Adipose tissue (tissue), 3 donors: ENCODE measurements at regions not wholly inside any gene's neighbourhood (a gene's known extent, or its start where the extent isn't known, plus 50 kb on each side); places are given as distances from the start of the nearest gene placed in this dataset.

Experiments used
- H3K27ac ChIP-seq: one replicate; pipeline ENCODE4 v1.5.1; 2013; ENCODE audit warnings: low read depth, low read length
- WGBS, 3 donors: extraction: QIAGEN DNeasy Blood & Tissue Kit; methylation state at CpG; one replicate each; pipeline ENCODE4 v1.1.7; 2013; 5-methylcytosine and 5-hydroxymethylcytosine counted together
- donor health status: healthy with polysubstance abuse.
- donor health status: Bipolar disorder and iron deficiency.
- donor health status: healthy.

- no peak overlapping the region for H3K27ac ChIP-seq
- 59 to 71% (median 69%) methylated on average over 7 of the region's 7 CpGs for WGBS, 3 donors
Observed at GRCh38 chr12:92650228-92650822, 52.5 kb upstream of the PLEKHG7 start.

GRCh38 chr12:92649511-92650227, 53.1 kb upstream of the PLEKHG7 start:
- WGBS, 3 donors, result 29 to 38% (median 32%) methylated on average over 11 of the region's 11 CpGs

DNA sequence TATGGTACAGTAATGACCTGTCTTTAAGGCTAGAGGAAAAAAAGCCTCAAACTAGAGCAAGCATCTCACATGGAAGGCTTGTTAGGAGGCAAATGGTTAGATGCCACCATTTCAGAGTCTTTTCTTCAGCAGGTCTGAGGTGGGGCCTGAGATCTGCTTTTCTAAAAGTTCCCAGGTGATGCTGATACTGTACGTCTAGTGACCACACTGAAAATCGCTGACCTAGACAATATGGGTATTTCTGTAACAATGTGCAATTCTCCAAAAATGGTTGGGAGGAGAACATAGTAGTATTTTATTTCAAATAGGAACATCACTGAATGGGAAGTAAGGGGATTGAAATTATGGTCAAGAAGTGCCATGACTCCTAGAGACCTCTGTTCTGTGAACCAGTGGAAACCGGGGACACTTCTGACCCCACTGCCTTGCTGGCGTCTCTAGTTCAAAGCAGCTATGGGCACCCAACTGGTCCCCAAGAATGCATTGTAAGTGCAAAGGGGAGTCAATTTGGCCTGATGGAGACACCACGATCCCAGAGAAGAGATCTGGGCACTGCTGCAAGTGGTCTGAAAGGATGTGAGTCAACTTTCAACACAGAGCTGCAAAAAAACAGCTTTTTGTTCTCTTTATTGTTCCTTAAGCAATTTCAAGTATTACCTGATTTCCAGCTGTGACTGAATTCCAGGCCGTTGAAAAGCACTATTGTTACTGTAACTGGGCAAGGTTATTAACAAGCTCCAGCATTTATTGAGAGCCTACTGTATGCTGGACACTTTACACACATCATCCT, 54.4 kb upstream of the PLEKHG7 start:
- H3K27ac ChIP-seq, result no peak overlapping the region
- 84 to 90% (median 86%) methylated on average over 6 of the region's 6 CpGs for WGBS, 3 donors

More at GRCh38 chr12:92649511-92650227, 53.1 kb upstream of the PLEKHG7 start:
- H3K27ac ChIP-seq, result no peak overlapping the region

GRCh38 chr12:92641291-92641690, 61.5 kb upstream of the PLEKHG7 start:
- WGBS, 3 donors, result 0 to 33% (median 5%) methylated on average over 1 of the region's 1 CpG
- H3K27ac ChIP-seq, result no peak overlapping the region

DNA sequence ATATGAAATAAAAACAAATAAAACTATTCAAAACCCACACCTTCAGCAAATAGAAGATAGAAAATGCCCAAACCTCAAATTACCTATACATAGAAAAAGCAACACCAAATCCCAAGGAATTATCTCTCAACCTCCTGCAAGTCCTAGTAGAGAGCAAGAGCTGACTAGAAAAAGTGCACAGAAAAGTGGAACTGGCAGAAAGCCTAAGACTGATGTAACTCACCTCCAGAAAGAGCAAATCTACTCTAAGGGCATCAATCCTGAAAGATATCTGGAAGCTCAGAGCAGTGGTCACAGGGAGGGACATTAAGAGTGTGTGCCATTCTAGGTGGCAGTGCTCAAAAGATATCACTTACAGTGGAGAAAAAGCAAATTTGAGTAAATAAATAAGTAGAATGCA, 62.1 kb upstream of the PLEKHG7 start:
- no peak overlapping the region for H3K27ac ChIP-seq

- no peak overlapping the region for H3K27ac ChIP-seq
Observed at GRCh38 chr12:92639017-92639416, 63.8 kb upstream of the PLEKHG7 start.

DNA sequence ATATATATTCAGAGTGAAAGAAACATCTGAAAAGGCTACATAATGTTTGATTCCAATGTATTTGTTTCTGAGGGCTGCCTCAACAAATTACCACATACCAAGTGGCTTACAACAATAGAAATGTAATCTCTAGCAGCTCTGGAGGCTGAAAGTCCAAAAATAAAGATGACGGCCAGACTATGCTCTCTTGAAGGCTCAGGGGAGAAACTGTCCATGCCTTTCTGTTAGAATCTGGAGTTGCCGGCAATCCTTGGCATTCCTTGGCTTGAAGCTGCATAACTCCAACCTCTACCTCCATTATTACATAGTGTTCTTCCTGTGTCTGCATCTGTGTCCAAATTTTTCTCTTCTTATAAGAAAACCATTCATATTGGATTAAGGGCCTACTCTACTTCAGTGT, 68.1 kb upstream of the PLEKHG7 start:
- WGBS, 3 donors, result 70 to 84% (median 82%) methylated on average over 2 of the region's 2 CpGs
- no peak overlapping the region for H3K27ac ChIP-seq

GRCh38 chr12:92634202-92634601, 68.6 kb upstream of the PLEKHG7 start:
- 93 to 95% (median 94%) methylated on average over 6 of the region's 6 CpGs for WGBS, 3 donors
- no peak overlapping the region for H3K27ac ChIP-seq

GRCh38 chr12:92630968-92631367, 71.8 kb upstream of the PLEKHG7 start:
- H3K27ac ChIP-seq, result no peak overlapping the region
- 87 to 94% (median 91%) methylated on average over 6 of the region's 6 CpGs for WGBS, 3 donors

DNA sequence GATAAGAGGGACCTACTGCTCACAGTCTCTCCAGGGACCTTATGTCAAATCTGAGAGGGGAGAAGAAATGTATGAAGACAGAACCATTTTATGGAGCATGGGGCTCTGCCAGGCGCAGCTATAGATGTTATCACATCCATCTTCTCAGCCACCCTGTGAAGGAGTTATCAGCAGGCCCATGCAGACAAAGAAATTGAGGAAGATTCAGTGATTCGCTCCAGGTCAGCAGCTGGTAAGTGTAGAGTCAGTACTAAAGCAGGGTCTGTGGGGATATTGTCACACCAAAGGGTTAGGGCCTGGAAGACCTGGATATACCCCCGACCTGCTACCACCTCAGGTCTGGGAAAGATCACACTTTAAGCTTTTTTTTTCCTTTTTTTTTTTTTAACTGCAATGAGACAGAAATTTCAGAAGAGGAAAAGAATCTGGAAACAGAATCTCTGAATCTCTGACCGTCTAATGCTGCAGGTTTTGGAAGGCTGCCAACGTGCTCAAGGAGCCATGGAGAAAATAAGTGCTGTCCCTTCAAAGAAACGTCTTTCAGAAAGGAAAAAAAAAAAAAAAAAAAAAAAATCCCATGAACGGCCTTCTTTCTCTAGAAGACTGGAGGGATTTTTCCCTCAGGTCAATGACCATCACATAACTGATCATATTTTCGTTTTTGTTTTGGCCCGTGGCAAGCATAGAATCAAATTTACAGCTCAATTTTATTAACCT, 73.3 kb upstream of the PLEKHG7 start:
- 58 to 69% (median 59%) methylated on average over 9 of the region's 9 CpGs for WGBS, 3 donors
- H3K27ac ChIP-seq, result no peak overlapping the region

DNA sequence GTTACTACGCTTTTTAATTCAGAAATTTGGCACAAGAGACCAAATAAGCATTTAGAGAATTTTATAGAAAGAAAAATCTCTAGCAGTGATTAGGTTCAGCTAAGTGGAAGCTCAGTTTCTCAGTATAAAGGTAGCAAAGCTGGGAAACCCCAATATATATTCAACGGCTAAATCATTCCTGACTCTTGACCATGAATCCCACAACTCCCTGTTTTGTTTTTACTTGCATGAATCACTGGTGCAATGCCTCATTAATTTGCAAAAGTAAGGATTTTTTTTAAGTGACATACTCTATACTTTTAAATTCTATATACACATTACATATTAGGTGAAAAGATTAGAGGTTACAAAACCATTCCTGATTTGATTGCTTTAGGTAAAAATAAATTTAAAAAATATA, 74.3 kb upstream of the PLEKHG7 start:
- WGBS, 3 donors, result 90 to 99% (median 96%) methylated on average over 2 of the region's 2 CpGs
- H3K27ac ChIP-seq, result no peak overlapping the region

- H3K27ac ChIP-seq, result no peak overlapping the region
- 78 to 82% (median 79%) methylated on average over 2 of the region's 2 CpGs for WGBS, 3 donors
Observed at GRCh38 chr12:92627511-92627910, 75.3 kb upstream of the PLEKHG7 start.

DNA sequence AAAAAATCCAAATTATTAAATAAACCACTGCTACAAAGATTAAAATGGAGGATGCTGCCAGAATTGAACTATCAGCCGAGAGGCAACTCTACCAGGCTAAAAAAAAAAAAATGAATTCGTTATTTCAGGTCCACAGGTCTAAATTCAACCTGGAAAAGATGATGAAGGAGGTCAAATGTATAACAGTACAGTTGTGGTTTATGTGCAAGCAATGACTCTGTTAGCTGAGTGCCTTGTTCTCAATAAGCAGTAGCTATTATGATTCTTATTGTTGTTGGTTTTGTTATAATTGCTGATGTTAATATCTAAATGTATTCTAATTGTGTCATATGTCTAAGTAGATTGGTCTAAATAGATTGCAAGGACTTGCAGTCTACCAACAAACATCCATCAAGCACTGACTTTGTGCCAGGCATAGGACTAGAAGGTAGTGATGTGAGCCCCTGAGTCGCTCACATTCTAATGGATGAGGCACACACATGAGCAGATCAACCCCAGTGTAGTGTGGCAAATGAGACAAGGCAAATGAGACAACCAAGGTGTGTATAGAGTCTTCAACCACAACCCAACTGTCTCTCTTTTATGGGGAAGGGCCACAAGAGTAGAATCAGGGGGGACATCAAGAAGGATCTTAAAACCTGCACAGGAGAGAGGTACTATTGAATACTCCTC, 77.0 kb upstream of the PLEKHG7 start:
- WGBS, 3 donors, result 78 to 92% (median 91%) methylated on average over 3 of the region's 3 CpGs

GRCh38 chr12:92624236-92624635, 78.6 kb upstream of the PLEKHG7 start:
- no peak overlapping the region for H3K27ac ChIP-seq
- 84 to 94% (median 91%) methylated on average over 1 of the region's 1 CpG for WGBS, 3 donors

More for the DNA sequence above, 77.0 kb upstream of the PLEKHG7 start:
- H3K27ac ChIP-seq, result no peak overlapping the region

- no peak overlapping the region for H3K27ac ChIP-seq
Observed at GRCh38 chr12:92623386-92623785, 79.4 kb upstream of the PLEKHG7 start.

DNA sequence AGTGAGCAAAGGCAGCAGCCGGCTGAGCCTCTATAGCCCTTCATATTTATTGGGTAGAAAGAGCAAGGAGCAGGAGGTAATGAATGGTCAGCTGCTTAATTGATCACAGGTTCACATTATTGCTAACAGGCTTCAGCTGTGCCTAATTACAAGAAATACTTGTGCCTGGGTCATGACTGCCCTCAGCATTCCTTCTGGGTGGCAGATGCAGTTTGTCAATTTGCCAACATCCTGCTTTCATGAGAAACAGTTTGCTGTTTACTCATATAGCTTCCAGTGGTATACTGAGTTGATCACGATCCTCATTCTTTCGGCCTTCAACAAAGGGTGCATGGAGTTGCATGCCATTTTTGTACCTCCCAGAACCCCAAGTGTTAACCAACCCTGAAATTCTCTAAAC, 81.0 kb upstream of the PLEKHG7 start:
- H3K27ac ChIP-seq, result no peak overlapping the region
- WGBS, 3 donors, result 88 to 99% (median 98%) methylated on average over 3 of the region's 3 CpGs

GRCh38 chr12:92621312-92621711, 81.5 kb upstream of the PLEKHG7 start:
- 92 to 98% (median 97%) methylated on average over 4 of the region's 4 CpGs for WGBS, 3 donors
- no peak overlapping the region for H3K27ac ChIP-seq
